ENCODE measurements at regions not wholly inside any gene's neighbourhood (a gene's known extent, or its start where the extent isn't known, plus 50 kb on each side); places are given as distances from the start of the nearest gene placed in this dataset.

- TF ChIP-seq CTCF (optimal IDR thresholded peaks at IDR 0.05 in 1 of 3, IDR thresholded peaks at IDR 0.05 in 1 of 3, conservative IDR thresholded peaks at IDR 0.05 in 1 of 3; ENCODE audit: extremely low read depth in 1 of 3, insufficient read depth in 2 of 3, low read length in 3 of 3), result no peak
- TF ChIP-seq EZH2 (IDR thresholded peaks at IDR 0.05; ENCODE audit: low read length), result no peak
- dilution Hi-C loops (cut with MboI; ENCODE audit: extremely low pct_ligation_motif_present, low sequenced_read_pairs), result no loop called here
- no peak overlapping the region for H3K27ac ChIP-seq (ENCODE audit: control insufficient read depth, insufficient read depth, low read length)
- FAIRE-seq (no peak), DNase-seq (ENCODE audit: low read depth, low spot score) (no peak)
- H3K36me3 ChIP-seq (ENCODE audit: control insufficient read depth in 2 of 2, extremely low read depth in 1 of 2, insufficient read depth in 2 of 2, low read length in 2 of 2), result no peaks in the 10 kb centered on the region
- no peaks in the 10 kb centered on the region for H3K9me3 ChIP-seq (ENCODE audit: control insufficient read depth, low read depth, low read length)
- no peaks in the 10 kb centered on the region for H4K20me1 ChIP-seq (ENCODE audit: control insufficient read depth, extremely low read depth, insufficient read depth, low read length)
- no peak overlapping the region for H3K4me3 ChIP-seq (ENCODE audit: control insufficient read depth in 2 of 3, extremely low read depth in 1 of 3, insufficient read depth in 2 of 3, low read depth in 1 of 3, low read length in 3 of 3)
- no peaks in the 10 kb centered on the region for H3K79me2 ChIP-seq (ENCODE audit: control insufficient read depth, insufficient read depth, low read length)
- H2AFZ ChIP-seq (ENCODE audit: control insufficient read depth, low read length), result no peak overlapping the region
- no peaks in the 10 kb centered on the region for H3K4me1 ChIP-seq (ENCODE audit: control insufficient read depth, extremely low read depth, insufficient read depth, low read length)
- H3K27me3 ChIP-seq (ENCODE audit: control insufficient read depth, extremely low read depth, insufficient read depth, low read length), result no peaks in the 10 kb centered on the region
- no peak overlapping the region for H3K9ac ChIP-seq (ENCODE audit: control insufficient read depth, extremely low read depth, insufficient read depth, low read length)
- H3K9me1 ChIP-seq (ENCODE audit: control insufficient read depth, extremely low read depth, insufficient read depth, low read length), result no peaks in the 10 kb centered on the region
- H3K4me2 ChIP-seq (ENCODE audit: control insufficient read depth, extremely low read depth, insufficient read depth, low read depth, low read length), result no peak overlapping the region
Observed at GRCh38 chr3:27927882-27928281, 205.8 kb upstream of the EOMES start.

- H3K9me1 ChIP-seq (ENCODE audit: control insufficient read depth, extremely low read depth, insufficient read depth, low read length), result no peaks in the 10 kb centered on the region
- H2AFZ ChIP-seq (ENCODE audit: control insufficient read depth, low read length), result no peak overlapping the region
- no peaks in the 10 kb centered on the region for H3K4me1 ChIP-seq (ENCODE audit: control insufficient read depth, extremely low read depth, insufficient read depth, low read length)
- no peaks in the 10 kb centered on the region for H3K27me3 ChIP-seq (ENCODE audit: control insufficient read depth, extremely low read depth, insufficient read depth, low read length)
- DNase-seq (ENCODE audit: low read depth, low spot score), result no peak
- no peaks in the 10 kb centered on the region for H4K20me1 ChIP-seq (ENCODE audit: control insufficient read depth, extremely low read depth, insufficient read depth, low read length)
- no peaks in the 10 kb centered on the region for H3K9me3 ChIP-seq (ENCODE audit: control insufficient read depth, low read depth, low read length)
- H3K4me3 ChIP-seq (ENCODE audit: control insufficient read depth in 2 of 3, extremely low read depth in 1 of 3, insufficient read depth in 2 of 3, low read depth in 1 of 3, low read length in 3 of 3), result no peak overlapping the region
- no peak overlapping the region for H3K4me2 ChIP-seq (ENCODE audit: control insufficient read depth, extremely low read depth, insufficient read depth, low read depth, low read length)
- H3K9ac ChIP-seq (ENCODE audit: control insufficient read depth, extremely low read depth, insufficient read depth, low read length), result no peak overlapping the region
- FAIRE-seq, result no peak
- H3K27ac ChIP-seq (ENCODE audit: control insufficient read depth, insufficient read depth, low read length), result no peak overlapping the region
- no peaks in the 10 kb centered on the region for H3K36me3 ChIP-seq (ENCODE audit: control insufficient read depth in 2 of 2, extremely low read depth in 1 of 2, insufficient read depth in 2 of 2, low read length in 2 of 2)
- dilution Hi-C loops (cut with MboI; ENCODE audit: extremely low pct_ligation_motif_present, low sequenced_read_pairs), result no loop called here
- no peaks in the 10 kb centered on the region for H3K79me2 ChIP-seq (ENCODE audit: control insufficient read depth, insufficient read depth, low read length)
- TF ChIP-seq EZH2 (IDR thresholded peaks at IDR 0.05; ENCODE audit: low read length), result no peak
- no peak for TF ChIP-seq CTCF (optimal IDR thresholded peaks at IDR 0.05 in 1 of 3, IDR thresholded peaks at IDR 0.05 in 1 of 3, conservative IDR thresholded peaks at IDR 0.05 in 1 of 3; ENCODE audit: extremely low read depth in 1 of 3, insufficient read depth in 2 of 3, low read length in 3 of 3)
Observed at GRCh38 chr3:27930052-27930602, 208.0 kb upstream of the EOMES start.

Measured in keratinocyte (primary cell).